ENCODE measurements at regions not wholly inside any gene's neighbourhood (a gene's known extent, or its start where the extent isn't known, plus 50 kb on each side); places are given as distances from the start of the nearest gene placed in this dataset.
A peak's percentile ranks its signal among the peaks of the same experiment; 100 is the strongest.
"Not testable (repeated sequence)": the region's sequence is repeated elsewhere in the genome, so short reads cannot be mapped to it uniquely, and the experiment has no call there.

- no peak for DNase-seq
- in situ Hi-C loops (cut with MboI; ENCODE audit: low pct_unique_long_range_greater_than_20kb, low sequenced_read_pairs): no loop called here
These were observed 63.1 kb upstream of the NDN start for GRCh38 chr15:23750179-23750578.

GRCh38 chr15:23750776-23751175, 63.7 kb upstream of the NDN start:
- DNase-seq: no peak
- in situ Hi-C loops (cut with MboI; ENCODE audit: low pct_unique_long_range_greater_than_20kb, low sequenced_read_pairs): no loop called here

GRCh38 chr15:23753248-23753647, 66.1 kb upstream of the NDN start:
- in situ Hi-C loops (cut with MboI; ENCODE audit: low pct_unique_long_range_greater_than_20kb, low sequenced_read_pairs): no loop called here
- DNase-seq: no peak

- DNase-seq: no peak
- in situ Hi-C loops (cut with MboI; ENCODE audit: low pct_unique_long_range_greater_than_20kb, low sequenced_read_pairs): no loop called here
These were observed 71.8 kb upstream of the NDN start for GRCh38 chr15:23758891-23759290.

GRCh38 chr15:23760024-23760423, 72.9 kb upstream of the NDN start:
- DNase-seq: no peak
- in situ Hi-C loops (cut with MboI; ENCODE audit: low pct_unique_long_range_greater_than_20kb, low sequenced_read_pairs): no loop called here

GRCh38 chr15:23761386-23761785, 74.3 kb upstream of the NDN start:
- in situ Hi-C loops (cut with MboI; ENCODE audit: low pct_unique_long_range_greater_than_20kb, low sequenced_read_pairs): no loop called here
- no peak for DNase-seq

- in situ Hi-C loops (cut with MboI; ENCODE audit: low pct_unique_long_range_greater_than_20kb, low sequenced_read_pairs): no loop called here
- no peak for DNase-seq
These were observed 74.9 kb upstream of the NDN start for GRCh38 chr15:23762026-23762425.

GRCh38 chr15:23763021-23763420, 75.9 kb upstream of the NDN start:
- in situ Hi-C loops (cut with MboI; ENCODE audit: low pct_unique_long_range_greater_than_20kb, low sequenced_read_pairs): no loop called here
- DNase-seq: no peak

- in situ Hi-C loops (cut with MboI; ENCODE audit: low pct_unique_long_range_greater_than_20kb, low sequenced_read_pairs): no loop called here
These were observed 77.2 kb upstream of the NDN start for GRCh38 chr15:23764306-23764705.

GRCh38 chr15:23764716-23765115, 77.6 kb upstream of the NDN start:
- no peak for DNase-seq
- in situ Hi-C loops (cut with MboI; ENCODE audit: low pct_unique_long_range_greater_than_20kb, low sequenced_read_pairs): no loop called here

More at GRCh38 chr15:23764306-23764705, 77.2 kb upstream of the NDN start:
- no peak for DNase-seq

GRCh38 chr15:23766779-23767178, 79.7 kb upstream of the NDN start:
- DNase-seq; in situ Hi-C loops (cut with MboI; ENCODE audit: low pct_unique_long_range_greater_than_20kb, low sequenced_read_pairs): not testable (repeated sequence)

GRCh38 chr15:23773093-23773492, 86.0 kb upstream of the NDN start:
- no peak for DNase-seq
- in situ Hi-C loops (cut with MboI; ENCODE audit: low pct_unique_long_range_greater_than_20kb, low sequenced_read_pairs): no loop called here

- in situ Hi-C loops (cut with MboI; ENCODE audit: low pct_unique_long_range_greater_than_20kb, low sequenced_read_pairs): no loop called here
- no peak for DNase-seq
These were observed 100.4 kb upstream of the NDN start for GRCh38 chr15:23787346-23788105.

GRCh38 chr15:23793191-23793680, 106.1 kb upstream of the NDN start:
- in situ Hi-C loops (cut with MboI; ENCODE audit: low pct_unique_long_range_greater_than_20kb, low sequenced_read_pairs): no loop called here
- DNase-seq: no peak

GRCh38 chr15:23797747-23798446, 110.8 kb upstream of the NDN start:
- in situ Hi-C loops (cut with MboI; ENCODE audit: low pct_unique_long_range_greater_than_20kb, low sequenced_read_pairs): no loop called here
- DNase-seq: no peak

- DNase-seq: no peak
- in situ Hi-C loops (cut with MboI; ENCODE audit: low pct_unique_long_range_greater_than_20kb, low sequenced_read_pairs): no loop called here
These were observed 114.8 kb upstream of the NDN start for GRCh38 chr15:23801881-23802280.

GRCh38 chr15:23802896-23803435, 115.9 kb upstream of the NDN start:
- DNase-seq; in situ Hi-C loops (cut with MboI; ENCODE audit: low pct_unique_long_range_greater_than_20kb, low sequenced_read_pairs): not testable (repeated sequence)

- in situ Hi-C loops (cut with MboI; ENCODE audit: low pct_unique_long_range_greater_than_20kb, low sequenced_read_pairs): no loop called here
- no peak for DNase-seq
These were observed 119.9 kb upstream of the NDN start for GRCh38 chr15:23806980-23807379.

- in situ Hi-C loops (cut with MboI; ENCODE audit: low pct_unique_long_range_greater_than_20kb, low sequenced_read_pairs): no loop called here
- peak; percentile 8 for DNase-seq
These were observed 136.4 kb upstream of the NDN start for GRCh38 chr15:23823508-23823907.

GRCh38 chr15:23828786-23829185, 141.7 kb upstream of the NDN start:
- no peak for DNase-seq
- in situ Hi-C loops (cut with MboI; ENCODE audit: low pct_unique_long_range_greater_than_20kb, low sequenced_read_pairs): no loop called here

Data from KBM-7 (cell line).